ENCODE measurements at regions not wholly inside any gene's neighbourhood (a gene's known extent, or its start where the extent isn't known, plus 50 kb on each side); places are given as distances from the start of the nearest gene placed in this dataset.
"Not testable (repeated sequence)": the region's sequence is repeated elsewhere in the genome, so short reads cannot be mapped to it uniquely, and the experiment has no call there.

DNA sequence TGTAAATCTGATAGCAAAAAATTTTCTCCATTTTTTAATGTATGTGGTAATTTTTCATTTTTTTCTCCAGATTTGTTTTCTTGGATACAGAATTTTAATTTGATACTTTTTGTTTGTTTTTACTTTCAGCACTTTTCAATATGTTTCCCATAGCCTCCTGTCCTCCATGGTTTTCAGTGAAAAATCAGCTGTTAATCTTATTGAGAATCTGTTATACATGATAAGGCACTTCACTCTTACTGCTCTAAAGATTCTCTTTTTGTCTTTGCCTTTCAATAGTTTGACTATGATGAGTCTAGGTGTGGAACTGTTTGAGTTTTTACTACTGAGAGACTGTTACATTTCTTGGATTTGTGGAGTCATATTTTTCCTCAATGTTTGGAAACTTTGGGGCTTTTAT lies 455.7 kb upstream of the NUDT12 start:
- DNase-seq (ENCODE audit: low spot score), result no peak

DNA sequence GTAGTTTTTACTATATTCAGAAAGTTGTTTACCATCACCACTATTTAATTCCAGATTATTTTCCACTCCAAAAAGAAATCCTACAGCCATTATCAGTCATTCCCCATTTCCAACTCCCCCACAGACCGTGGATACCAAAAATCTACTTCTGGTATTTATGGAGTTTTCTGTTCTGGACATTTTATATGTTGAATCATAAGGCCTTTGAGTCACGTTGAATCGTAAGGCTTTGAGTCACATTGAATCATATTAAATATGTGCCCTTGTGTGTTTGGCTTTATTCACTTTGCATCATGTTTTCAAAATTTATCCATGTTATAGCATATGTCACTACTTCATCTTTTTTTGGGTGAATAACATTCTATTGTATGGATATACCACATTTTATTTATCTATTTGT lies 454.1 kb upstream of the NUDT12 start:
- peak; percentile 2 for DNase-seq (ENCODE audit: low spot score)

DNA sequence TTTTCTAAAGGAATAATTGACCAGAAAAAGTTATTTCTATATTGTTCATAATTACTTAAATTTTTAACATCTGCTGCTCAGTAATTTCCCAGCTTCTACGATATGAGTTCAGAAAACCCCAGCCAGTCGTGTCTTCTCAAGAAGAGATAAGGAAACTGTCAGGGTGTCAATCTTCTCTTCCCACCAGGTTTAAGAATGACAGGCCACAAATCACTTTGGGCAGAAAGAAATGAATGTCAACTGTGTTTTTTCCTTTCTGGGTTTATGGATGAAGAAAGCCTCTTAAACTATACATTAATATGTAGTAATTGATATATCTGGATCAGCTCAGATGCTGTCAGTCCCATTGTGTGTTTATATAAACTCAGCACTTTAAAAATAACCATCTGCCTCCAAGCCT lies 453.2 kb upstream of the NUDT12 start:
- no peak for DNase-seq (ENCODE audit: low spot score)

DNA sequence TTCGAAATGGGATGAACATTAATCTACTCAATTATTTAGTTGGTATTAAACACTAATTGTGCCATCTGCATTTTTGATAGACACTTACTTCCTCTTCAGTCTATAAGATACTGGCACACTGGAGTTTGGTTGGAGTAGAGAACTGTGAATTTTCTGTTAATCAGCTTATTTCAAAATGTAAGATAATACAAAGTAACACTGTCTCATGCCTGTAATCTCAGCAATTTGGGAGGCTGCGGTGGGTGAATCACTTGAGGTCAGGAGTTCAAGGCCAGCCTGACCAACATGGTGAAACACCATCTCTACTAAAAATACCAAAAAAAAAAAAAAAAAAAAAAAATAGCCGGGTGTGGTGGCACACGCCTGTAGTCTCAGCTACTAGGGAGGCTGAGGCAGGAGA lies 440.2 kb upstream of the NUDT12 start:
- not testable (repeated sequence) for DNase-seq (ENCODE audit: low spot score)

DNA sequence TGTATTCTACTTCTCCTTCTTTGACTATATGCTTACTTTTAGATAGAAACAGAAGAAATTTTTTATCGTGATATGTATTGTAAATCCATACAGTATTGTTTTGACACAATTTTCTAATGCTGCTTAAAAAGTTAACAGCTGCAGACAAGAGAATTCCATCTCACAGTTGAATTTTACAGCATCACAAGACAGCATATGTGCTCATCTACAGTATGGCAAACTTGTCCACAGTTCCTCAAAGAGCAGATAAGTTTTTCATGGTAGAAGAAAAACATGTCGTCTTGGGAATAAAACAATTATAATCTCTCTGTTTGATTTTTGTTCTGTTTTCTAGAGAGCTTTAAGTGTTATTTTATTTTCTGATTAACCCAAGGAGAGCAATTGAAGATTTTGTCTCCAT lies 438.5 kb upstream of the NUDT12 start:
- DNase-seq (ENCODE audit: low spot score), result no peak

DNA sequence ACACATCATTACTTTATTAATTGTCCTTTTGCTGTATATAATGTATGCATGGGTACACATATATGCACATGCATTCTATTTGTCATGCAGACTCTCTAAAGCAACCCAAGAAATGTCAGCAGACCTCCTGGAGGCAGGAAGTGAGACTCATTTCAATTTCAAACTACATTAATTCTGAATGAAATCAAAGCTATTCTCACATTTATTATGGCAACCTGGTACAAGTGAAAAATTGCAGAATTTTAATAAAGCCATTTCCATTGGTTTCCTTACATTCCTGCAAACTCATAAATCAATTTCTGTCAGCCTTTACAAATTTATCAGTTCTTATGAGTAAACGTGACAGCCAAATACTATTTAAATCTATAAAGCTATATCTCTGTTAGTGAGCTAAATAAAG lies 430.4 kb upstream of the NUDT12 start:
- DNase-seq (ENCODE audit: low spot score), result no peak

DNA sequence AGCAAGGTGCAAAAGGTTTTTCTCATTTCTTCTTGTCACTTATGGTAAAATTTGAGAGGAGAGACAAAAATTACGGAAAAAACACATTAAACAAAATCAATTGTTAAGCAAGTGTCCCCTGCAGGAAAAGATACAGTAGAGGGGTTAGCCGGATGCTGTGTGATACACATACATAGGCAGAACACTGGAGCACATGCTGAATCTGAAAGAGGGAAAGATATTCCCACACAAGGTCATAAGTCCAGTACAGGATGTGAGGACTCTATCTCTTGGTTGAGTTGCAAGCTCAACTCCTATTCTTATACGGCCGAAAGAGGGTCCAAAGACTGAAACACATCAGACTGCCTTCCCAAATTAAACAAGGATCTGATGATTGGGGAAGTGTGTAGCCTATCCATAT lies 427.5 kb upstream of the NUDT12 start:
- DNase-seq (ENCODE audit: low spot score), result no peak

DNA sequence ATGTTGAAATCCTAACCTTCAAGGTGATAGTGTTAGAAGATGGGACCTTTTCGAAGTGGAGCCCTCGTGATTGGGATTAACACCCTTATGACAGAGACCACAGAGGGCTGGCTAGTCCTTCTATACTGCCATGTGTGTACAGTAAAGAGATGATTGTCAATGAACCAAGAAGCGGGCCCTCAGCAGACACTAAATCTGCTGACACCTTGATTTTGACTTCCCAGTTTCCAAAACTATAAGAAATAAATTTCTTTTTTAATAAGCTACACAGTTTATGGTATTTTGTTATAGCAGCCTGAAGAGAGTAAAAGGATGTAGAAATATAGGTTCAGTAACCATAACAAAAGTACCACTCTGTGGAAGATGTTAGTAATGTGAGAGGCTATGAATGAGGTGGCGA lies 419.0 kb upstream of the NUDT12 start:
- no peak for DNase-seq (ENCODE audit: low spot score)

DNA sequence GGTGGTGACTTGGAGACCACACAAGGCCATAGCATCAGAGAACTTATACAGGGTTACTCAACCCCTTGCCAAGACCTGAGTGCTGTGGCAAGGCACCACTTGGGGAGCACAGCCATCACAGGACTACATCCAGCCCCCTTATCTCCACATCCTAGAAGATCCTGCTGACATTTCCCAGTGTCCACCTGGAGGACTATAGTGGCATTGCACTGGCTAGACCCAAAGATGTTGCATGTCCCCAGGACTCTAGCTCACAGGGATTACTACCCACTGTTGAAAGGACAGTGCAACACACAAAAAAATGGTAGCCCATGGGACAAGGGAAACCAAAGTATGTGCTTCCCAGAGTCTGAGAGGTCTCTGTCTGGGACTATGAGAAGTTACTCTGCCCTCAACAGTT lies 411.1 kb upstream of the NUDT12 start:
- DNase-seq (ENCODE audit: low spot score), result no peak

DNA sequence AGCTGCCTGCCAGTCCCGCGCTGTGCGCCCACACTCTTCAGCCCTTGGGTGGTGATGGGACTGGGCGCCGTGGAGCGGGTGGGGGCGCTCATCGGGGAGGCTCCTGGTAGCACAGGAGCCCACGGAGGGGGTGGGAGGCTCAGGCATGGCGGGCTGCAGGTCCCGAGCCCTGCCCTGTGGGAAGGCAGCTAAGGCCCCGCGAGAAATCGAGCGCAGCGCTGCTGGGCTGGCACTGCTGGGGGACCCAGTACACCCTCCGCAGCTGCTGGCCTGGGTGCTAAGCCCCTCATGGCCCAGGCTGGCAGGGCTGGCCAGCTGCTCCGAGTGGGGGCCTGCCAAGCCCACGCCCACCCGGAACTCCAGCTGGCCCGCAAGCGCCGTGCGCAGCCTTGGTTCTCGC lies 403.7 kb upstream of the NUDT12 start:
- DNase-seq (ENCODE audit: low spot score), result not testable (repeated sequence)

DNA sequence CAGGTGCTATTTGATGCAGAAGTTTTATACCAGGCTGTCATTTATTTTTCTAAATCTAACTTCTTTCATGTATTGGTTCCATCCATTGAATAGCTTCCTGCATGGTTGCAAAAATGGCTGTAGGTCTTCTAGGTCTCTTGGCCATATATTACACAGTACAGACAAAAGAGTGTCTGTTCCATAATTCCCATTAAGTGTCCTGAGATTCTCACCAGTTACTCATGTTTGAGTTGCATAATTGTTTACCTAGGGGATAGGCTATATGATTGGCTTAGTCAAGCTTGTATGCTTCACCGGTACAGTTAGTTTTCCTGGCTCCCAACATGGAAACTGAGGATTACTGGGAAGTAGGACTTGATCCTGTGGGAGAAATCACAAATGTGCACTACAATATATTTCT lies 399.4 kb upstream of the NUDT12 start:
- DNase-seq (ENCODE audit: low spot score), result no peak

DNA sequence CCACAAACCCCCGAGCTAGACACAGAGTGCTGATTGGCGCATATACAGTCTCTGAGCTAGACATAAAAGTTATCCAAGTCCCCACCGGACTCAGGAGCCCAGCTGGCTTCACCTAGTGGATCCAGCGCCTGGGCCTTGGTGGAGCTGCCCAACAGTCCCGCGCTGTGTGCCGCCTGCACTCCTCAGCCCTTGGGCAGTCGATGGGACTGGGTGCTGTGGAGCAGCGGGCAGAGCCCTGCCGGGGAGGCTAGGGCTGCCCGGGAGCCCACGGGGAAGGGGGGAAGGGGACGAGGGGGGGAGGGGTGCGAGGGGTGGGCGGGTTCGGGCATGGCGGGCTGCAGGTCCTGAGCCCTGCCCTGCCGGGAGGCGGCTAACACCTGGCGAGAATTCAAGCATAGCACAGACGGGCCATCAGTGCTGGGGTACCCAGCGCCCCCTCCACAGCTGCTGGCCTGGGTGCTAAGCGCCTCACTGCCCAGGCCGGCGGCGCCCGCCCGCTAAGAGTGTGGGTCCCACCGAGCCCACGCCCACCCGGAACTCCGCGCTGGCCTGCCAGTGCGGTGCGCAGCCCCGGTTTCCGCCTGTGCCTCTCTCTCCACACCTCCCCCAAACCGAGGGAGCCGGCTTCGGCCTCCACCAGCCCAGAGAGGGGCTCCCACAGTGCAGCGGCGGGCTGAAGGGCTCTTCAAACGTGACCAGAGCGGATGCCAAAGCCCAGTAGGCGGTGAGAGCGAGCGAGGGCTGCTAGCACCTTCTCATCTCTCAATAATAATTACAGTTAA lies 391.2 kb upstream of the NUDT12 start:
- no peak for DNase-seq (ENCODE audit: low spot score)

DNA sequence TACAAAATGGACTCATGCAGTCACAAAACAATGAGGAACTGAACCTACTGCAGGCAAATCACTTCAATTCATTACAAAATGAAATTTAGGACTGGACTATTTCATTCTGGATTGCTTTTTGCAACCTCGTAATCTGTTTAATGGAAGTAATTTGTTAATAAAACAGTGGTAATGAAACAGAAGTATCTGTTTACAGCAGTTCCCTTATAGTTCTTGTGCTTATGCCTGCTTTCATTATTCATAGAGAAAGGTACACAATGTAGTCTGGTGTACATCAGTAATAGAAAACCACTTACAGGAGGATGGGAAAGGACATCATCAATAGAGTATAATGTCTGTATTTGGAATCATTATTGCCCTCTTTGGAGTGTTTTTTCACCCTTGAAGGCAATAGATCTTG lies 389.2 kb upstream of the NUDT12 start:
- DNase-seq (ENCODE audit: low spot score), result no peak

DNA sequence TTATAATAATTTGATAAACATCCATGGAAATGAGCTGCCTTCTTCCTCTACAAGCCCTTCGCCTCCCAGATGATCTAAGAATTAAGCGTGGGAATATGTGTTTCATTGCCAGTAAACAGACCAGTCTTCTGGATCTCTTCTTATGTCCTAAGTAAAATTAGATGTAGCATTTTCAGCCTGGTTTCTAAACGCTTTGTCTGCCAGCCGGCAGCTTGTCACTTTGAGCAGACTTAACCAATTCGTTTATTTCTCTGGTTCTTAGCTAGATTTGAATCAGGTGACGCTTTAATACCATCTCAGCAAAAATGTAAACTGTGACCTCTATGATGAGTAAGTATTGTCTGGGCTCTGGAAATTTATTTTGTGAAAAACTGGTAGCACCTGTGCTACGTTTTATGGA lies 380.6 kb upstream of the NUDT12 start:
- no peak for DNase-seq (ENCODE audit: low spot score)

DNA sequence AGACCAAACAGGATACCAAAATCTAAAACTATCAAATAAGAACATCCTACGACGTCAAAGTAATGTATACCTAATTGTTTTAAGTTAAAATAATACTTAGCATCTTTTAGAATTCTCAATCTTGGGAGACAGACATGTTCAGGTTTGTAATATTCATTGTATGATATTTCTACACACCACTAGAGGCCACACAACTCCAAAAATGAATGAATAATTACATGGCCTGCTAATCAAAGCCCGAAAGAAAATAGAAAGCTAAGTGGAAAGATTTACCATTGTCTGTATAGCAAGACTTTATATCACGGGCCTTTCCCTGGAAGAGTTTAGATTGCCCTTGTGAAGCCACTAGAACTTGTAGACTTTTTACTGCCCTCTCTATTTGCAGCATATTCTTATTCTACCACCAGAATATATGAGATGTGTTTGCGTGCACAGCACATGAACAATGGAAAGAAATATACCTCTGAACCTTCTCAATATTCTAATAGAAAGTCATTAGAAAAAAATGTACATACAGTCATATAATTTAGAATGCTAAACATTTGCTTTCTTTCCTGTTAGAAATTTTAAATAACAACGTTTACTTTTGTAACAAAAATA lies 380.1 kb upstream of the NUDT12 start:
- DNase-seq (ENCODE audit: low spot score), result no peak

DNA sequence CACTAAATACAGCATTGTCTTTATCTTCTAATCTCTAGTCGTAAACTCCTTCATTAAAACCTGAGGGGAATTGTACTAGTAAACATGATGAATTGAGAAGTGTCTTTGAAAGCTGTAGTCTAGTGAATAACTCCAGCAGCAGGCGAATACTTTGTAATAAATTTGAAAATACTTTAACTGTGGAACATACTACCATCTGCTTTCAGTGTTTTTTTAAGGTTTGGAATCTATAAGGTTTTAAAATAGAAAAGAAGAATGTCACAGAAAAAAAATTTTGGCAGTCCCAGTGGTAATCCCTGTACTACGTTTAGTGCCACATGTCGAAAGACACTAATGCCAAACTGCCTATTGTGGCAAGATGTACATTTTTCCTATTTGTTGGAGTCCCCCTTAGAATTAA lies 379.0 kb upstream of the NUDT12 start:
- DNase-seq (ENCODE audit: low spot score), result no peak

DNA sequence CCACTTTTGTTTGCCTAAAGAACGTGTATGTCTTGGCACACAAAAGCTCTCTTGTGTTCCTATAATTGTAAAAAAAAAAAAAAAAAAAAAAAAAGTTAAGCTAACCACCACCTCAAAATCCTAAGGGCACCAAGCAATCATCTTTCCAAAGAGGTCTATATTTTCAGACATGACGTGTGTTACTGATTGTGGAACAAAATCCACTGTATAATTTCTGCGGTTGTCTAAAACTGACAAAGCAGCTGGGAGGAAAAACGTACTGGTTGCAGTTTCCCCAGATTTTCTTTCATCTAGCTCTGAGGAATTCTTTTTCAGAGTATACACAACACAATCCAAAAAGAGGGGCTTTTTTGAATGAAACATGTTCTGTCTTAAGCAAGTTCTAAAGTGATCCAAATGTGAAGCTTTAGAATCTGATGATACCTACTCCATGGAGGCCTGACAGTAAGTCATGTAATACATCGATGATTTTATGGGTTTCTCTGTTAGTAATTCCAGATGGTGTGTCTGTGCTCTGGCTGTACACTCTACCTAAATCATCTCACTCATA lies 375.6 kb upstream of the NUDT12 start:
- DNase-seq (ENCODE audit: low spot score), result no peak

DNA sequence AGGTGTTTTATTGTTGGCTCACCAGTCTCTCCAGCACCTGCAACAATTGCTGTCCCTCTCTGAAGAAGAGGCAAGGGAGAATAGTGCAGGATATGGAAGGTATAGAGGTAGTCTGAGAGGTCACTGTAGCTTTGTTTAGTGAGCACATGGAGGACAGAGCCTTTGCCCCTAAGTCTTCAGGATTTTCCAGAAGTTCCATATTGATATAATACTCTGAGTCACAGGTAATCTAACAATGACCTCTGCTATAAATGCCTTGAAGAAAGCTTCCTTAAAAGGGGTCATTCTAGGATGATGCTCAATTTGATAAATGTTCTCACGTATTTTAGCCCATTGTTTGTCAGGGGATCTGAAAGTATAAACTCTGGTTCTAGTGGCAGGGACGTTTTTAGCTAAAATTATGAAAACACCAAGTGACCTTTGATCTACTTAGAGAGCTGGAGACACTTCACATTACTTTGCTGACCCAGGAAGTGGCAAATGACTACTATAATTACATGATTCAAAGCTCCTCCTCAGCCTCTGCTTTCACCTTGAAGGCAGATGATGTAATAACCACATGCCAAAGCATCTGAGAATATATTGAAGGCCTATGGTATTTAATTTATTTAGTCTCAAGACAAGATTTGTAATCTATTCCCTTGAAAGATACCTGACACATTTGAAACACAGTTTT lies 366.9 kb upstream of the NUDT12 start:
- no peak for DNase-seq (ENCODE audit: low spot score)

DNA sequence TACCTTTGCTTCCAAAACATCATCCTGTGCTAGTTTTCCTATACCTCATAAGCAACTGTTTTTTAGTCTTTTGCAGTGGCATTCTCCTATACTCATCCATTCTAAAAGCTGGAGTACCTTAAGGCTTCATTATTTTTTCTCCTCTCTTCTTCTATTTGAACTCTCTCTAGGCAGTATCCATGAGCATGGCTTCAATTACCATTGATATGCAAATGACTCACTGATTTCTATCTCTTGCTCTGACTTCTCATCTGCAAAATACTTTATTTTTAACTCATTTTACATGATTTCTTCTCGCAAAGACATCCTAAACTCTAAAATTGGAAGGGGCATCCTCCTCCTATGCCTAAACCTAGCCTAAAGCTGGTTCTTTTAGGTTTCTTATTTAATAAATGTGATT lies 365.1 kb upstream of the NUDT12 start:
- no peak for DNase-seq (ENCODE audit: low spot score)

DNA sequence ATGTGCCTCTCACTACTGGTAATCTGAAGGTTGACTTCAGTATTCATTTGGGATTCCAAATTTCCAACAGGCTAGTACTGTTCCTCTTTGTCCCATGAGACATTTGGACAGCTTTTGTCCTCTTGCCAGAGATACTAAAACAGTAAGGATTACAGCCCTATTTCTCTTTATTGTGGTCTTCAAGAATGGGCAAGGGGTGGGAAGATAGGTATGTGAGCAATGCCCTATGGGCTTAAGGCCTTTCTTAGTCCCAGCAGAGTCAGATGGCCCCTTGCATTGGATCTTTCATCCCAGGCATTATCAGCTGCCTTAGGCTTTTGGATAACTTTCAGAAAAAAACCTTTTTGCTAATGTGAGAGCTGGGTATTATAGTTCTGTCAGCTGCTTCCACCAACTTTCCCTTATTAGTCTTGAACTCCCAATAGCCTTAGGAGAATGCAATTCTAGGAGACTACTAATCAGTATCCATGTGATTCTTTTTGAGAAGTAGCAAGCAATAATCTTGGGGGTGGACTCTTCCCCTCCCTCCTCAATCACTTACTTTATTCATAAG lies 361.1 kb upstream of the NUDT12 start:
- no peak for DNase-seq (ENCODE audit: low spot score)

DNA sequence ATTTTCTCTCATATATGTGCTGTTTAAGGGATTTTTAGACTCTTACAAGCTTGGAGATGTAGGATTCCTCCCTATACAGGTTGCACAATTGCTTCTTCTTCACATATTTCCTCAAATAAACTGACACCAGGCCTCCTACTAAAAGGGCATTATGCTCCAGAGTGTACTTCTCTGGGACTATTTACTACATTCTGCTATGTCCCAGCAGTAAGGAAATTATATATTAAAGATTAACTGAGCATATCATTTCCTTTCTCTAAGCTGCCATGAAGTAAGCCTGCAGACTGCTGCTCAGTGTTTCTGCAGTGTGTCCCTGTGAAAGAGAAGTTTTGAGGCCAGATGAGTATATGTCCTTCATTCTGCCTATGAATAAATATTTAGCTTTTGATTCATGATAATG lies 356.9 kb upstream of the NUDT12 start:
- no peak for DNase-seq (ENCODE audit: low spot score)

DNA sequence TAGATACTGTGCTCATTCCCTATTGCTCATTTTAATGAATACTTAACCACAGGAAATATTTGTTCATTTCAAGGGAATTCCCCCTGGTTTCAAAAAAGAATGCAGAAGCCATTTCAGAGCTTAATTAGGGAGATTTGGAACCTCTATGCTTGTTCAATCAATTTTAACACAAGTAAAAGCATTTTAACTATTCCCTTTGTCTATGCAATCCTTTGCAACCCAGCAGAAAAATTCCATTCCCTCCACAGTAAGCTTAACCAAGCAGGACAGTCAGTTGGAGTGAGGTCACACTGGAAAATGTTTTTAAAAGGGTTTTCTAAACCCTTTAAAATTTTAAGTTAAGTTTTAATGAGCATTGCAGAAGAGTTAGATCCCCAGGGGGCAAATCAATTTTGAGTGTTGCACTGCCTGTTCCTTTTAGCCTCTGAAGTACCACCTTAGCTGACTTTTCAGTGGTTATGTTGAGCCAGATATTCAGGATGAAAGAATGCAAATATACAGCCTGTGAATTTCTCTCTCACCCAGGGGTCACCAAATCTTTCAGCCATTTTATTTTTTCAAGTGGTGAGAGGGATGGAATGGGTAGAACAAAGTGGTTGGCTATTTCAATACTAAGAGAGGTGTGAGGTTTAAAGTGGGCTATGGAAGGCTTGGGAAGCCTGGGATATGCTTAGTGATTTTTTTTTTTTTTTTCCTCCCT lies 356.2 kb upstream of the NUDT12 start:
- DNase-seq (ENCODE audit: low spot score), result no peak

All from hepatic stellate cell (primary cell).